NT2/D1 (cell line): ENCODE measurements at regions not wholly inside any gene's neighbourhood (a gene's known extent, or its start where the extent isn't known, plus 50 kb on each side); places are given as distances from the start of the nearest gene placed in this dataset.

Experiments
- YY1 ChIP-seq: IDR thresholded peaks from 2 replicates; pipeline ENCODE4 v1.6.1; 2011; ENCODE audit not compliant: insufficient read length, insufficient read depth
- ZNF274 ChIP-seq: IDR thresholded peaks from 2 replicates; pipeline ENCODE4 v1.6.1; 2011; ENCODE audit warnings: mild to moderate bottlenecking, low read depth, low read length

GRCh38 chr3:5389057-5389456, 201.6 kb downstream of the EDEM1 start:
- no peak for TF ChIP-seq YY1
- TF ChIP-seq ZNF274, result no peak
